ENCODE measurements at regions not wholly inside any gene's neighbourhood (a gene's known extent, or its start where the extent isn't known, plus 50 kb on each side); places are given as distances from the start of the nearest gene placed in this dataset.

DNA sequence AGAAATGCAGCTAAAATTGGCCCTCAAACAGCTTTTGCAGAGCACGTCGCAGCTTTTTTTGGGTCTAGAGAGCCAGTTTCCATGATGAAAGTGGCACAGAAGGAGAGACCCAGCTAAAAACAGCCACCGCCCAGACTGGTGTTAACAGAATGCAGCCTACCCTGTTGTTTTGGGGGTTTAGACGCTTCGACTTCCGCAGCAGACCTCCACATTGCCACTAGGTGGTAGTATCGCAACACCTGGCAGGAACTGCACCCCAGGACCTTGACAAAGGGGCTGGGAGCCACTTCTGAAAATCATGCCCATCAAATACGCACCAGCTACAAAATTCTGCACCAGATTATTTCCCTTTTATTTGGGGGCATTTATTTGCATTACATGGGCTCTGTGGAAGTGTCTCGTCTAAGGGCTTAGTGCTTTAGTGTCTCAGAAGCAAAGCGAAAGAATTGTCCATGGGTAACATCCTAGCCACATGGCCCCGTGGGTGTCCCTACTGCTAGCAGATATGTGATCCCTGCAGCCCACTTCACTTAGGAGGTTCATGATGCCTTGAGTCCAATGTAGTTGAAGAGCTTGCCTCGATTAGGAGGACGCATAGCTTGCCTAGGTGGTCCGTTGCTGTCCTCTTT lies 167.1 kb downstream of the HAPSTR1 start:
- TF ChIP-seq POLR2AphosphoS5 (IDR thresholded peaks at IDR 0.05) (no peak), EP300 (IDR thresholded peaks at IDR 0.05) (no peak)
- TF ChIP-seq, protein P1, sequence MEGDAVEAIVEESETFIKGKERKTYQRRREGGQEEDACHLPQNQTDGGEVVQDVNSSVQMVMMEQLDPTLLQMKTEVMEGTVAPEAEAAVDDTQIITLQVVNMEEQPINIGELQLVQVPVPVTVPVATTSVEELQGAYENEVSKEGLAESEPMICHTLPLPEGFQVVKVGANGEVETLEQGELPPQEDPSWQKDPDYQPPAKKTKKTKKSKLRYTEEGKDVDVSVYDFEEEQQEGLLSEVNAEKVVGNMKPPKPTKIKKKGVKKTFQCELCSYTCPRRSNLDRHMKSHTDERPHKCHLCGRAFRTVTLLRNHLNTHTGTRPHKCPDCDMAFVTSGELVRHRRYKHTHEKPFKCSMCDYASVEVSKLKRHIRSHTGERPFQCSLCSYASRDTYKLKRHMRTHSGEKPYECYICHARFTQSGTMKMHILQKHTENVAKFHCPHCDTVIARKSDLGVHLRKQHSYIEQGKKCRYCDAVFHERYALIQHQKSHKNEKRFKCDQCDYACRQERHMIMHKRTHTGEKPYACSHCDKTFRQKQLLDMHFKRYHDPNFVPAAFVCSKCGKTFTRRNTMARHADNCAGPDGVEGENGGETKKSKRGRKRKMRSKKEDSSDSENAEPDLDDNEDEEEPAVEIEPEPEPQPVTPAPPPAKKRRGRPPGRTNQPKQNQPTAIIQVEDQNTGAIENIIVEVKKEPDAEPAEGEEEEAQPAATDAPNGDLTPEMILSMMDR (IDR thresholded peaks at IDR 0.05), result peak; percentile 38 to 58 (median 38)
